ENCODE measurements at regions not wholly inside any gene's neighbourhood (a gene's known extent, or its start where the extent isn't known, plus 50 kb on each side); places are given as distances from the start of the nearest gene placed in this dataset. TPM values are rescaled to one million over a fixed set of nuclear protein-coding genes. Genes with fewer than 3 reads are reported as not detected.

Small RNAs in the stretch of these regions (small RNA-seq; reads per million reads assigned to genes)
- gene RF00019 (not detected), gene RNU6-40P (not detected)

All from thyroid gland (tissue), 1 donor.